Common myeloid progenitor, CD34-positive (primary cell): ENCODE measurements at regions not wholly inside any gene's neighbourhood (a gene's known extent, or its start where the extent isn't known, plus 50 kb on each side); places are given as distances from the start of the nearest gene placed in this dataset.
A peak's percentile ranks its signal among the peaks of the same experiment; 100 is the strongest.
"Not testable (repeated sequence)": the region's sequence is repeated elsewhere in the genome, so short reads cannot be mapped to it uniquely, and the experiment has no call there.

Source experiments
- CTCF ChIA-PET: fragments of 350-600 bp; sonication (Branson Sonifier 250); formaldehyde crosslinking; loops from one replicate; lab custom pipeline; 2021; ENCODE audit warnings: antibody characterized with exemption; lab: Charles Lee
- POLR2A ChIA-PET: fragments of 350-600 bp; sonication (Branson Sonifier 250); formaldehyde crosslinking; loops from one replicate; lab custom pipeline; 2021; ENCODE audit warnings: antibody characterized with exemption; lab: Charles Lee
- DNase-seq, 3 donors: peaks; one replicate each; pipeline versions ENCODE4 v3.0.0 to v3.0.0-alpha.2; 2013
- H3K27ac ChIP-seq, 2 experiments: 1 replicate in 1 of 2; 2 replicates in 1 of 2; pipeline ENCODE4 v1.7.0; 2013; ENCODE audit warnings: inconsistent platforms in 2 of 2, low read length in 2 of 2, mild to moderate bottlenecking in 2 of 2, low read depth in 1 of 2, moderate library complexity in 1 of 2; ENCODE audit not compliant: severe bottlenecking in 2 of 2, insufficient read depth in 1 of 2, poor library complexity in 1 of 2
- H3K27me3 ChIP-seq, 5 experiments: replicated peaks in 2 of 5; 1 replicate in 3 of 5; 2 replicates in 2 of 5; pipeline versions ENCODE4 v1.6.1 to v1.7.0; 2013; ENCODE audit warnings: low read length in 4 of 5, mild to moderate bottlenecking in 2 of 5, moderate library complexity in 2 of 5, inconsistent platforms in 1 of 5; ENCODE audit not compliant: insufficient read depth in 5 of 5, control insufficient read depth in 4 of 5
- H3K36me3 ChIP-seq, 4 experiments: 1 replicate in 2 of 4; 2 replicates in 2 of 4; pipeline versions ENCODE4 v1.6.1 to v1.7.0; 2013; ENCODE audit warnings: low read length in 3 of 4, control low read depth in 1 of 4, mild to moderate bottlenecking in 1 of 4; ENCODE audit not compliant: control insufficient read depth in 4 of 4, insufficient read depth in 4 of 4
- H3K4me1 ChIP-seq, 4 experiments: 1 replicate in 3 of 4; 2 replicates in 1 of 4; pipeline versions ENCODE4 v1.6.1 to v1.7.1; 2013; ENCODE audit warnings: low read length in 3 of 4, mild to moderate bottlenecking in 3 of 4, control low read depth in 1 of 4, inconsistent platforms in 1 of 4, moderate library complexity in 1 of 4; ENCODE audit not compliant: control insufficient read depth in 4 of 4, insufficient read depth in 4 of 4; ENCODE audit errors: control extremely low read depth in 1 of 4
- H3K4me3 ChIP-seq, 7 experiments: 1 replicate in 4 of 7; 2 replicates in 3 of 7; pipeline versions ENCODE4 v1.5.1 to v1.7.0; 2013; ENCODE audit warnings: mild to moderate bottlenecking in 7 of 7, low read length in 6 of 7, moderate library complexity in 6 of 7, inconsistent platforms in 2 of 7, low read depth in 2 of 7, control low read depth in 1 of 7; ENCODE audit not compliant: insufficient read depth in 4 of 7, control insufficient read depth in 1 of 7; ENCODE audit errors: extremely low read depth in 1 of 7
- H3K9me3 ChIP-seq, 5 experiments: 1 replicate in 4 of 5; 2 replicates in 1 of 5; pipeline versions ENCODE4 v1.6.1 to v1.7.1; 2013; ENCODE audit warnings: low read length in 4 of 5, mild to moderate bottlenecking in 2 of 5, inconsistent platforms in 1 of 5, low read depth in 1 of 5, moderate library complexity in 1 of 5; ENCODE audit not compliant: control insufficient read depth in 4 of 5, insufficient read depth in 2 of 5; ENCODE audit errors: control extremely low read depth in 1 of 5
- WGBS: methylation state at CpG from one replicate; pipeline ENCODE4 v1.1.5; 2013; ENCODE audit not compliant: insufficient coverage; 5-methylcytosine and 5-hydroxymethylcytosine counted together

- WGBS, result no CpG with 5 or more reads among the region's 5 CpGs
- H3K36me3 ChIP-seq, H3K27ac ChIP-seq, H3K9me3 ChIP-seq, DNase-seq, POLR2A ChIA-PET, H3K4me3 ChIP-seq: not testable (repeated sequence)
- CTCF ChIA-PET, result interaction anchor here (0.7 to 1.0 kb wide), 2 partner anchors 14 to 242 kb away, joined by 3 to 4 read pairs; no protein-coding TSS in a partner anchor
- peaks cover 0 to 18% (median 7%) of the 10 kb centered on the region in 5 experiments for H3K27me3 ChIP-seq
- peaks cover 0 to 11% (median 8%) of the 10 kb centered on the region in 4 experiments for H3K4me1 ChIP-seq
Observed at GRCh38 chr2:100751871-100752625, 67.9 kb upstream of the NPAS2 start.

- no peak overlapping the region for H3K27ac ChIP-seq
- H3K9me3 ChIP-seq, result peaks cover 0 to 5% (median 0%) of the 10 kb centered on the region in 5 experiments
- POLR2A ChIA-PET, result no interaction called here
- H3K4me1 ChIP-seq, result peaks cover 0 to 7% (median 6%) of the 10 kb centered on the region in 4 experiments
- CTCF ChIA-PET, result no interaction called here
- no peak overlapping the region for H3K4me3 ChIP-seq
- H3K27me3 ChIP-seq, result peaks cover 0 to 18% (median 7%) of the 10 kb centered on the region in 5 experiments
- peak in 2 of 3 donors; percentile 0 to 5 for DNase-seq
- no peaks in the 10 kb centered on the region for H3K36me3 ChIP-seq
- WGBS, result no CpG with 5 or more reads among the region's 2 CpGs
Observed at GRCh38 chr2:100752628-100753333, 67.2 kb upstream of the NPAS2 start.

- WGBS, result 89% methylated on average over 4 of the region's 4 CpGs
- peaks cover 0 to 5% (median 0%) of the 10 kb centered on the region in 5 experiments for H3K9me3 ChIP-seq
- CTCF ChIA-PET, result interaction anchor here (1.4 kb wide), 1 partner anchor 12 kb away, joined by 3 read pairs; no protein-coding TSS in a partner anchor
- POLR2A ChIA-PET, result no interaction called here
- DNase-seq, result no peak
- H3K4me3 ChIP-seq, result no peak overlapping the region
- H3K27me3 ChIP-seq, result peaks cover 0 to 18% (median 7%) of the 10 kb centered on the region in 5 experiments
- H3K4me1 ChIP-seq, result peaks cover 0 to under 1% (median 0%) of the 10 kb centered on the region in 4 experiments
- H3K27ac ChIP-seq, result no peak overlapping the region
- H3K36me3 ChIP-seq, result no peaks in the 10 kb centered on the region
Observed at GRCh38 chr2:100753444-100753843, 66.5 kb upstream of the NPAS2 start.

GRCh38 chr2:100753881-100754280, 66.1 kb upstream of the NPAS2 start:
- POLR2A ChIA-PET, result no interaction called here
- CTCF ChIA-PET, result interaction anchor here (1.4 kb wide), 1 partner anchor 12 kb away, joined by 3 read pairs; no protein-coding TSS in a partner anchor
- no peaks in the 10 kb centered on the region for H3K4me1 ChIP-seq

GRCh38 chr2:100754951-100755350, 65.0 kb upstream of the NPAS2 start:
- H3K9me3 ChIP-seq, result peaks cover 0 to 5% (median 0%) of the 10 kb centered on the region in 5 experiments
- no peaks in the 10 kb centered on the region for H3K36me3 ChIP-seq
- H3K4me3 ChIP-seq, result no peak overlapping the region
- H3K27me3 ChIP-seq, result peaks cover 0 to 18% (median 7%) of the 10 kb centered on the region in 5 experiments
- no peak overlapping the region for H3K27ac ChIP-seq
- ChIA-PET POLR2A (no interaction called here), CTCF (interaction anchor here (0.6 to 1.4 kb wide), 2 partner anchors 10 to 12 kb away, joined by 3 read pairs; no protein-coding TSS in a partner anchor)
- H3K4me1 ChIP-seq, result no peaks in the 10 kb centered on the region
- WGBS, result 100% methylated on average over 1 of the region's 4 CpGs
- no peak for DNase-seq

More at GRCh38 chr2:100753881-100754280, 66.1 kb upstream of the NPAS2 start:
- DNase-seq, result no peak
- Histone ChIP-seq H3K27me3 (peaks cover 0 to 18% (median 7%) of the 10 kb centered on the region in 5 experiments), H3K4me3 (no peak overlapping the region), H3K9me3 (peaks cover 0 to 5% (median 0%) of the 10 kb centered on the region in 5 experiments), H3K36me3 (no peaks in the 10 kb centered on the region), H3K27ac (no peak overlapping the region)
- no CpG with 5 or more reads among the region's 1 CpG for WGBS

- ChIA-PET CTCF (no interaction called here), POLR2A (no interaction called here)
- Histone ChIP-seq H3K9me3 (peaks cover 0 to 5% (median 0%) of the 10 kb centered on the region in 5 experiments), H3K36me3 (no peaks in the 10 kb centered on the region), H3K27ac (no peak overlapping the region), H3K4me1 (no peaks in the 10 kb centered on the region), H3K27me3 (peaks cover 0 to 18% (median 7%) of the 10 kb centered on the region in 5 experiments), H3K4me3 (no peak overlapping the region)
- WGBS, result no CpG with 5 or more reads among the region's 2 CpGs
- DNase-seq, result no peak
Observed at GRCh38 chr2:100755441-100755840, 64.5 kb upstream of the NPAS2 start.
